NT2/D1 (cell line): ENCODE measurements at regions not wholly inside any gene's neighbourhood (a gene's known extent, or its start where the extent isn't known, plus 50 kb on each side); places are given as distances from the start of the nearest gene placed in this dataset.

Source experiments
- SUZ12 ChIP-seq: IDR thresholded peaks from 2 replicates; pipeline ENCODE4 v1.6.1; 2011; ENCODE audit not compliant: insufficient read length, insufficient read depth; ENCODE audit errors: extremely low read depth
- YY1 ChIP-seq: IDR thresholded peaks from 2 replicates; pipeline ENCODE4 v1.6.1; 2011; ENCODE audit not compliant: insufficient read length, insufficient read depth
- ZNF274 ChIP-seq: IDR thresholded peaks from 2 replicates; pipeline ENCODE4 v1.6.1; 2011; ENCODE audit warnings: mild to moderate bottlenecking, low read depth, low read length

- TF ChIP-seq YY1 (no peak), ZNF274 (no peak), SUZ12 (no peak)
Measured at GRCh38 chr21:27108701-27109100, 141.8 kb upstream of the ADAMTS5 start.
